ENCODE measurements at regions not wholly inside any gene's neighbourhood (a gene's known extent, or its start where the extent isn't known, plus 50 kb on each side); places are given as distances from the start of the nearest gene placed in this dataset.

GRCh38 chrX:65587616-65588526 lies 53.3 kb upstream of the LAS1L start:
- Histone ChIP-seq H3K79me2 (ENCODE audit: control insufficient read depth, insufficient read depth, low read length) (peaks cover 14% of the 10 kb centered on the region), H3K36me3 (ENCODE audit: control insufficient read depth, insufficient read depth, low read length) (no peaks in the 10 kb centered on the region; the same call in 2 of the 3 replicates), H3K9me3 (replicated peaks; ENCODE audit: control insufficient read depth, insufficient read depth, low read depth, low read length) (no peaks in the 10 kb centered on the region), H3K9ac (ENCODE audit: insufficient read depth in 1 of 2, low read depth in 2 of 2, low read length in 2 of 2) (peak overlapping the region; percentile 66 to 86), H3K4me3 (peak overlapping the region; percentile 42), H3K4me1 (replicated peaks in 1 of 2; ENCODE audit: control insufficient read depth in 2 of 2, insufficient read depth in 2 of 2, low read length in 2 of 2) (peaks cover 11 to 17% of the 10 kb centered on the region in 2 experiments; a peak in 4 of 5 replicates), H3K9me1 (ENCODE audit: control insufficient read depth, insufficient read depth, low read length) (no peaks in the 10 kb centered on the region), H2AFZ (ENCODE audit: low read depth, low read length) (peak overlapping the region; percentile 82), H3K27ac (ENCODE audit: extremely low read depth, low read depth, low read length) (peak overlapping the region; percentile 70), H3K27me3 (ENCODE audit: control insufficient read depth in 2 of 2, insufficient read depth in 2 of 2, low read length in 2 of 2) (no peaks in the 10 kb centered on the region), H3K4me2 (ENCODE audit: insufficient read depth, low read length) (peak overlapping the region; percentile 81), H4K20me1 (replicated peaks; ENCODE audit: control insufficient read depth, insufficient read depth, low read length) (no peaks in the 10 kb centered on the region)
- ATAC-seq (peak; percentile 88), FAIRE-seq (peak; percentile 83), DNase-seq (ENCODE audit: extremely low read depth in 1 of 4, low spot score in 3 of 4) (peak; percentile 63 to 81 (median 66))
- intact Hi-C loops (cut with micrococcal nuclease) (no loop called here), in situ Hi-C loops (cut with MboI) (loop anchor here (10.0 to 25.0 kb wide), 3 partner anchors 157 to 1137 kb away; no protein-coding TSS in a partner anchor)
- WGBS (ENCODE audit: insufficient coverage, low coverage, missing lambda C conversion rate): 8% methylated on average over 6 of the region's 10 CpGs
- CTCF ChIA-PET (ENCODE audit: low intra/inter-chr PET ratio): no interaction called here
- POLR2A ChIA-PET: interaction anchor here (0.6 to 1.2 kb wide), 3 partner anchors 14 to 1154 kb away, joined by 3 to 4 read pairs (median 4); no protein-coding TSS in a partner anchor
- TSS peak; percentile 77 for BruUV-seq (replicated peaks)
- TF ChIP-seq MEF2A (IDR thresholded peaks at IDR 0.05; ENCODE audit: control insufficient read depth, low read depth, low read length) (no peak), ZBTB17 (CRISPR knock-in tag; IDR thresholded peaks at IDR 0.05) (no peak), MXI1 (IDR thresholded peaks at IDR 0.05; ENCODE audit: low read depth, low read length) (no peak), MBD1 (CRISPR knock-in tag; IDR thresholded peaks at IDR 0.05) (no peak), EZH2 (IDR thresholded peaks at IDR 0.05; ENCODE audit: borderline replicate concordance, low read depth, low read length) (no peak), HNRNPLL (IDR thresholded peaks at IDR 0.05; ENCODE audit: low read depth, low read length, poor library complexity, severe bottlenecking) (no peak), BRD9 (IDR thresholded peaks at IDR 0.05; ENCODE audit: low read depth, partially characterized antibody) (no peak), GABPA (tag; conservative IDR thresholded peaks at IDR 0.05; ENCODE audit: low read depth) (0 out of 2 replicates have a peak, but pooled peaks have one; percentile 32), ZBTB40 (IDR thresholded peaks at IDR 0.05) (no peak), ZBTB40 (CRISPR knock-in tag; IDR thresholded peaks at IDR 0.05) (no peak)
